GM12872 (cell line): ENCODE measurements at regions not wholly inside any gene's neighbourhood (a gene's known extent, or its start where the extent isn't known, plus 50 kb on each side); places are given as distances from the start of the nearest gene placed in this dataset.

Source experiments
- TF ChIP-seq, protein P1 (sequence below): IDR thresholded peaks from 3 replicates; pipeline ENCODE4 v1.5.1; 2011; ENCODE audit warnings: low read depth, mild to moderate bottlenecking, low read length, moderate library complexity; ENCODE audit not compliant: insufficient read depth

DNA sequence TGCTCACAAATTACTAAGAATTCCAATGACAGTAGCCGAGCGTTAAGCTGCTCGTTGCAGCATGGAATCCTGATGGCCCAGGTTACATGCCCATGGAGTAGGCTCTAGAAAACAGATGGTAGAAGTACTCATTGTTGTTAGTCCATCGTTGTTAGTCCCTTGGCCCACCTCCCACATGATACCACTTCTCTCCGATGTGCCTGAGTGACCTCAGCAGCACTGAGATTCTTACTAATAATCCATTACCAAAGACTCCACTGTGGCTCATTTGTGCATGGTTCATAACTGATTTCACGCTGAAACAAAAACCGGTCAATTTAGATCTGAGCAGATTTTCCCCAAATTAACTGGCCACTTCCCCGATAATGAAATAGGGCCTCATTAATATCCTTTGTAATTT lies 772.3 kb upstream of the CXADR start:
- TF ChIP-seq, protein P1, sequence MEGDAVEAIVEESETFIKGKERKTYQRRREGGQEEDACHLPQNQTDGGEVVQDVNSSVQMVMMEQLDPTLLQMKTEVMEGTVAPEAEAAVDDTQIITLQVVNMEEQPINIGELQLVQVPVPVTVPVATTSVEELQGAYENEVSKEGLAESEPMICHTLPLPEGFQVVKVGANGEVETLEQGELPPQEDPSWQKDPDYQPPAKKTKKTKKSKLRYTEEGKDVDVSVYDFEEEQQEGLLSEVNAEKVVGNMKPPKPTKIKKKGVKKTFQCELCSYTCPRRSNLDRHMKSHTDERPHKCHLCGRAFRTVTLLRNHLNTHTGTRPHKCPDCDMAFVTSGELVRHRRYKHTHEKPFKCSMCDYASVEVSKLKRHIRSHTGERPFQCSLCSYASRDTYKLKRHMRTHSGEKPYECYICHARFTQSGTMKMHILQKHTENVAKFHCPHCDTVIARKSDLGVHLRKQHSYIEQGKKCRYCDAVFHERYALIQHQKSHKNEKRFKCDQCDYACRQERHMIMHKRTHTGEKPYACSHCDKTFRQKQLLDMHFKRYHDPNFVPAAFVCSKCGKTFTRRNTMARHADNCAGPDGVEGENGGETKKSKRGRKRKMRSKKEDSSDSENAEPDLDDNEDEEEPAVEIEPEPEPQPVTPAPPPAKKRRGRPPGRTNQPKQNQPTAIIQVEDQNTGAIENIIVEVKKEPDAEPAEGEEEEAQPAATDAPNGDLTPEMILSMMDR: no peak

DNA sequence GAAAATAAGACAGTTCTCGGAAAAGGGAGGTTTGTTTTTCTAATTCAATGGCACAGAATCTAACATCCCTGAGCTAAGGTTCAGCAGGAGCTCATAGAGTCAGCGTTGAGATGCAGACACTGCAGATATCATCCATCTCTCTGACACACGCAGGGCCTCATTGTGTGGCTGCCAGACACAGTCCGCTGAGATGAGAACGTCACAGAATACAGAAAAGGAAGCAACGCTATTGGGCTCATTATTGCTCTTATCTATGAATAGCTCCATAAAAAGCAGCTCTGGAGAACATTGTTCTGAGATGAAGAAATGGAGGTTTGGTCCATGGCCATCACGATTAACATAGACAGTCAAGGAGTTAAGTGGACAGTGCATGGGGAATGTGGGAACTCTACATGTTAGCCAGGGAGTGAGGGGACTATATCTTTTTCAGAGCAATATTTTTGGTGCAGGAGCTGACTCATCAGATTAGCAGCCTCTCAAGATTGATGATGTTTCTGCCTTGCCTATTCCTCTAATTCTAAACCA lies 771.6 kb upstream of the CXADR start:
- TF ChIP-seq, protein P1: no peak

DNA sequence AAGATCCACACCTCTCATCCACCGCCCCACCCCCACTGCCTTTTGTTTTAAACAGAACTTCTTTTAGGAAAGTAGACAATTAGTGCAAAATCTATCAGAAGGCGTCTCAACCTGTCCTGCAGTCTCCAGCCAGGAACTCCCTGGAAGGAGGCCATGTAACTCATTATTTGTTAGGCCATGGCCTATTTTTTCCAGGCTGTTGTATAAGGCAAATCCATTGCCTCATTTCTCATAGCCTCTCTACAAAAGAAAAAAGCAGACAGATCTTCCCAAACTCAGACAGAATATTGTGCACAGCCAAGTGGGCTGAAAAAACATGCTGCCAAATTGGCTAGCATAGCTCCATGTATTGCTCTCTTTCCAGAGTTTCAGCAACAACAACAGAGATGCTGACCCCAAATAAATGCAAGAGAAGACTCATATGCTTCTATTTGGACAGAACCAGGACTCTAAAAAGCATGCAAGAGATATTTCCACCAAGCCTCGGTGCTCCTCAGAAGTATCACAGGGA lies 770.7 kb upstream of the CXADR start:
- TF ChIP-seq, protein P1: no peak

DNA sequence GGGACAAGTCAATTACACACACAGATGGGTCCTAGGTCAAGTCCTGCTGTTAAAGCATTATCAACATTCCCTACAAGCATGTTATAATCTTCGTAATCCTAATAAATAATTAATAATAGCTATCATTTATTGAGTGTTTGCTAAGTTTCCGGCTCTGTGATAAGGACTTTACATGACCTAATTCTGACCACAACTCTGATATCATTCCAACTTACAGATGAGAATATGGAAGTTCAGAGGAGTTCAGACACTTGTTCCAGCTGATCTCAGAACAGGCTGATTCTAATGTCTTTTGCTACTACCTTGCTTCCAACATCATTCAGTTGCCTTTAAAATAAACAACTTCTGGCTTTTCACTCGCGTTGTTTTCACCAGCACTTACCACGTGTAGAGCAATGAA lies 770.1 kb upstream of the CXADR start:
- TF ChIP-seq, protein P1: no peak

DNA sequence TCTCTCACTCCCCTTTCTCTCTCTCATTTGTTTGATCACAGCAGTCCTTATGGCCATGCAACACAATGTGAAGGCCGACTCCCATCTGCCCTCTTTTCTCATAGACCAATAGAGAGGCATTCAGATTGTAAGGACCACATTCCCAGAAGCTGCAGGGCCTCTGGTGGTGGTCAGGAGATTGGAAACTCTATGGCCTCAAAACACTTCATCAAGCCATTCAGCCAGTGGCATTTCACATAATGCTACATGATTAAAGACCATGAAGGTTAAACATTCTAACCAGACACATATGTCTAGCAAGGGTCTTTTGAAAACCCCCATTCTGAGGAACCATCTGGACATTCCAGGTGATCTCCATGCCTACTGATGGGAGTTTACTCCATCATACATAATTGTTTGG lies 769.5 kb upstream of the CXADR start:
- TF ChIP-seq, protein P1: no peak

DNA sequence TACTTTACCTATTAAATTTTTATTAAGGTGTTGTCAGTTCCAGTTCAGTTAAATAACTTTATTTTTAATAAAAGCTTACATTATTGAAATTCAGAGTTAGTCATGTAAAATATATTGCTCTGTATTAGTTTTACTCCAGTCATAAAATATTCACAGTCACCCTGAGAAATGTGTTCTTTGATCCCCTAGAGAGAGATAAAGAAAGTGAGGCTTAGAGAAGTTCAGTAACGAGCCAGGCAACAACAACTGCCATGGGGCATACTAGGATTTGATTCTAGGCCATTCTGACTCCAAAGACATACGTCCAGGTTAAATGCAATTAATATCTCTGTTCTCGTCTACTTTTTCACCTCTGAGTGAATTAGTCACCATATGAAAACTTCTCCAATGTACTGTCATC lies 761.9 kb upstream of the CXADR start:
- TF ChIP-seq, protein P1: no peak

DNA sequence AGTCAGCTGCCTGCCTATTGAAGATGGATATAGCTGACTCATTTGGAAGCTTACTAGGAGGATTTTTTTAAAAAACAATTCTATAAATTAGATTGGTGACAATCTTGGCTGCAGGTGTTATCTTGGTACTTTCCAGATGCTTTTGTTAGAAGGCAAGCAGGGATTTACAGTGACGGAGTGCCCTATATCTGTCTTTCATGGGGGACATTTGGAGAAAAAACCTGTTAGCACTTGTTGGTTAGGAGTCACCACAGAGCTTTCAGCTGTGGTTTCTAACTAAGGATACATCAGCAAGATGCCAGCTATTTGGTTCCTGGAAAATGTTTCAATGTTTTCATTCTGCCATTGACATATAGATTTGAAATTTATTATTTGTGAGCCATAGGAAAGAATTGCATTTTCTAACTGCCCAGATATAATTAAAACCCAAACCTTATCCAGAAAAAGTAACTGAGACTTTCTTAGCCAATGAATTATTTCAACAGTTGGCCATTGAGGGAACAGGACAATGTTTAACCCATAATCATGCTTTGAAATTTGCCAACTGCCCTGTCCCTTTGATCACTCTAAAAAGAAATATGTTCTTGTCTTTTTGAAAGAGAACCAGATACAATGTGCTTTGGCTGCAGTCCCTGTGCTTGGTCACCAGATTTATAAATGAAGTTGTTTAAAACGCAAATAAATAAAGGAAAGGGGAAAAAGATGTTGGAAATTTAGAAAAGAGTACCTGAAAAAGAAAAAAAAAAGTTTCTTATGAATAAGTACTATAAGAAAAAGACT lies 761.0 kb upstream of the CXADR start:
- TF ChIP-seq, protein P1: no peak
